GM19467 (cell line): ENCODE measurements at regions not wholly inside any gene's neighbourhood (a gene's known extent, or its start where the extent isn't known, plus 50 kb on each side); places are given as distances from the start of the nearest gene placed in this dataset.
"Not testable (repeated sequence)": the region's sequence is repeated elsewhere in the genome, so short reads cannot be mapped to it uniquely, and the experiment has no call there.

ENCODE experiments used
- ATAC-seq: cut with Tn5 transposase; IDR thresholded peaks from one replicate; pipeline ENCODE4 v1.9.1; 2021; ENCODE audit warnings: mild to moderate bottlenecking, moderate library complexity; ENCODE audit not compliant: unreplicated experiment

GRCh38 chr2:160583813-160584537 is 90.4 kb upstream of the RBMS1 start:
- ATAC-seq, result no peak

- no peak for ATAC-seq
Observed at GRCh38 chr2:160584972-160585494, 91.4 kb upstream of the RBMS1 start.

DNA sequence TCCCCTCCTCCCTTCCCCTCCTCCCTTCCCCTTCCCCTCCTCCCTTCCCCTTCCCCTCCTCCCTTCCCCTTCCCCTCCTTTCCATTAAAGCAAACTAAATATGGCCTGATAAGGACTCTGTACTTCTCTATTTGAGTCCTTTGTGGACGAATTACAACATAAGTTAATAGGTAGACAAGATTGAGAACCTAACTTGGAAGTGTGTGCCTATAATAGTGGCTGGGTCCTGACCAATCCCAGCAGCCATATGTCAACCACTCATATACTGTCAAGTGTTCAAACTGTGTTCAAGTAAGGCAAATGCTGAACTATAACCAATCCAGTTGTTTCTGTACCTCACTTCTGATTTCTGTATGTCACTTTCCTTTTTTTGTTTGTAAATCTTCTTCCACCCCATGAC is 97.1 kb upstream of the RBMS1 start:
- no peak for ATAC-seq

DNA sequence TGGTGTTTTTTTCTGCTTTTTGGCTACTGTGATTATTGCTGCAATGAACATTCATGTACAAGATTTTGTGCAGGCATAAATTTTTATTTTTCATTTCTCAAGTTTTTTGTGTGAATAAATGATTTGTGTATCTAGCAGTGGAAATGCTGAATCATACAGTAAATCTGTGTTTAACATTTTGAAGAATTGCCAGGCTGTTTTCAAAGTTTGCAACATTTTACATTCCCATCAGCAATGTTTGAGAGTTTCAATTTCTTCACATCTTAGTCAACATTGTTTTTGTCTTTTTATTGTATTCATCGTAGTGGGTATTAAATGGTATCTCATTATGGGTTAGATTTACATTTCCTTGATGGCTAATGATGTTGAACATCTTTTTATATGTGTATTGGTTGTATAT is 98.8 kb upstream of the RBMS1 start:
- no peak for ATAC-seq

DNA sequence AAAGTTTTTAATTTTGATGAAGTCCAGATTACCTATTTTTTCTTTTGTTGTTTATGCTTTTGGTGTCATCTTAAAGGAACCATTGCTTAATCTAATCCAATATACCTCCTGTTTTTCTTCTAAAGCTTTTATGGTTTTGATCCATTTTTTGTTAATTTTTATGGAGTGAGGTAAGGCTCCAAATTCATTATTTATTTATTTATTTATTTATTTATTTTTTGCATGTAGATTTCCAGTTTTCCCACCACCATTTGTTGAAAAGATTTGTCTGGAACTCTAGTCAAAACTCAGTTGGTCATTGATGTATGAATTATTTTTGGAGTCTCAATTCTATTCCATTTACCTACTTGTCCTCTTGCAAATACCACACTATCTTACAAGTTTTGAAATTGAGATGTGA is 99.4 kb upstream of the RBMS1 start:
- no peak for ATAC-seq

DNA sequence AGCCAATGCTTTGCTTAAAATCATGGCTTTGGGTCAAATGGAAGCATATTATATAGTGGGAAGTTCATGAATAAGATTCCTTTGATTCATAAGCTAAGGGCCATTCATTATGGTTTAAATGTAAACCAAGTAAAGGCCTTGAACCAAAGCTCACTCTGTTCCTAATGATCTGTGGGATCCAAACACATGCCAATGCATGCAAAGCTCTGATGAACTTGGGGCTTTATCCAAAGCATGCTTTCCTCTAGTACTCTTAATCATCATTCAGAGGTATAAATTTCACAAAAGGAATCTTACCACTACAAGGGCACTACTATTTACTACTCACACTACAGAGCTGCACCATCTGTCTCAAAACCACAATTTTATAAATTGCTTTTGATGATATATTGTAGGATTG is 102.8 kb upstream of the RBMS1 start:
- ATAC-seq, result no peak

DNA sequence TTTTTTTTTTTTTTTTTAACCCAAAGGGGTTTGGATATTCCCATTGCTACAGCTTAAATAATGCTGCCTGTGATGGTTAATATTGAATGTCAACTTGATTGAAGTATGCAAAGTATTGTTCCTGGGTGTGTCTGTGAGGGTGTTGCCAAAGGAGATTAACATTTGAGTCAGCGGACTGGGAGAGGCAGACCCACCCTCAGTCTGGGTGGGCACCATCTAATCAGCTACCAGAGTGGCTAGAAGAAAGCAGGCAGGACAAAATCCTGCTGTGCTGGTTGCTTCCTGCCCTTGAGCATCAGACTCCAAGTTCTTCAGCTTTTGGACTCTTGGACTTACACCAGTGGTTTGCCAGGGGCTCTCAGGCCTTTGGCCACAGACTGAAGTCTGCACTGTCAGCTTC is 106.8 kb upstream of the RBMS1 start:
- ATAC-seq, result not testable (repeated sequence)

GRCh38 chr2:160602073-160602472 is 108.5 kb upstream of the RBMS1 start:
- ATAC-seq, result no peak

DNA sequence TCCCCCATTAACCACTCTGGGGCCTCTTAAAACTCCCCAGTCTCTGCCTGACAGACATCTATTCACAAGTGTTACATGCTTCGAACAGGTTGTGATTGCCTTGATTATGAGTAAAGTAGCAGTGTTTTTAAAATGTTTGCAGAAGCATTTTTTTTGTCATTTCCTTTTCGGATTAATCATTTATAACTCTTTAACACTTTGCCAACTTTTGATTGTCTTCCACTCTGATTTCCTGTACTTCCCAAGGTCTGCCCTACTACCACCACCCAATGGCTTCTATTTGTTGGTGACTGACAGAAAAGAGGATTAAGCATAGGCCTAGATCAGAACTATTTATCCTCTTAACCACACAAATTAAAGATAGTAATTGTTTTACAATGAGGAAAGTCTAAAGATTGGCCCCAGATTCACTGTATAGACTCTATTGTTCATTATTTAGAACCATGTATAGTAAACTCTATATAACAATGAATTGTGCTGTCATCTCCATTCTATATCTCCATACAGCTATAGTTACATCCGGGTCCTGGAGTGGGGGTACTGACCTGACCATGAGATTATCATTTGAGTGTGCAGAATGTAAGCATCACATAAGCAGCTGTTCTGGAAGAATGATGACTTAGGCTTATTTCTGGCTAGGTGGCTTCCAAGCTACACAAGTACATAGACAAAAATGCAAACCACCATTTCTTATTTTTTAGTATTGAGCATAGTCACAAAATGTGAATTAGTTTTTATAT is 110.3 kb upstream of the RBMS1 start:
- no peak for ATAC-seq

GRCh38 chr2:160606341-160606740 is 112.7 kb upstream of the RBMS1 start:
- ATAC-seq, result no peak

DNA sequence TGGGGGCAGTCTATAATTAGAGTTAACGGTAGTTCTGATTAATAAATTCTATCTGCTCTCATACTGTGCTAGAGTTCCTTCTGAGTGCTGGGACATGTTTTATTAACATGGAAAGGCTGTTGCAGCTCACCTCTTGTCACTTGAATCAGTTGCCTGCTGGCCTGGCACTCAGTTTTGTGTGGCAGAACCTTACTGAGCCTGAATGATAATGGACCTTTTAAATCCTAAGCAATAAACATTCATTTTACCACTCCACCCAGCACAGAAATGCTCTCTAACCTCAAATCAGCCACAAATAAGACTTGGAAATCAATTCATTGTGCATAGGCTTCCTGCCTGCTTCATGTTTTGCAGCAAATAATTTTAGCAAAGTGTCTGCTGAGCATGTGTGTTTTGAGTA is 115.0 kb upstream of the RBMS1 start:
- no peak for ATAC-seq

GRCh38 chr2:160609346-160609745 is 115.7 kb upstream of the RBMS1 start:
- ATAC-seq, result no peak

- no peak for ATAC-seq
Observed at GRCh38 chr2:160610041-160610440, 116.4 kb upstream of the RBMS1 start.

- no peak for ATAC-seq
Observed at GRCh38 chr2:160612266-160612856, 118.8 kb upstream of the RBMS1 start.

DNA sequence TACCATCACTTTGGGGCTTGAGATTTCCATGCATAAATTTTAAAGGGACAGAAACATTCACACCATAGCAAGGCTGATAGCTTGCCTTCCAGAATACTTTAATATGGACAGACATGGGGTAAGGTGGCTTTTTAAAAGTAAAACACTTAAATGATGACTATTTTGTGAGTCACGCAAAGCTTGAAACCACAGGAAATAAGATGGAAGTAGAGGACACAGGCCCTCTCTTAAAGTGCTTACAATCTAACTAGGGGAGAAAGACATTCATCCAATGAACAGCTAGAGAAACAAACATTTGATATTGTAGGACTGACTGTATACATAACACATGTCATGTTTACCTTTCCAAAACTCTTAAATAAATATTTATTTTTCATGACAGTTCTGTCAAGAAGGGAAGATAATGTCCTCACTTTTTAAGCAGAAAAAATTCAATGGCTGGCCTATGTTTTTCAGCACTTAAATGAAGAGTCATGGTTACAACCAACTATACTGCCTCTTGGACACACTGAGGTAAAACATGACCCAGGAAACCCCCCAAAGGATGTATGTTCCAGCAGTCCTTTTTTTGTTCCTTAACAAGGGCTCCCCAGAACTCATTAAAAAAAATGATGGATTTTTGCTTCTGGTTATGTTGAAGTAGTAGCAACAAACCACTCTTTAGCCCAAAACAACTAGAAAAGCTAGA is 120.0 kb upstream of the RBMS1 start:
- no peak for ATAC-seq

- no peak for ATAC-seq
Observed at GRCh38 chr2:160614391-160614790, 120.8 kb upstream of the RBMS1 start.

GRCh38 chr2:160615706-160616105 is 122.1 kb upstream of the RBMS1 start:
- no peak for ATAC-seq

GRCh38 chr2:160616149-160616548 is 122.5 kb upstream of the RBMS1 start:
- ATAC-seq, result no peak

GRCh38 chr2:160621748-160622147 is 128.1 kb upstream of the RBMS1 start:
- no peak for ATAC-seq

DNA sequence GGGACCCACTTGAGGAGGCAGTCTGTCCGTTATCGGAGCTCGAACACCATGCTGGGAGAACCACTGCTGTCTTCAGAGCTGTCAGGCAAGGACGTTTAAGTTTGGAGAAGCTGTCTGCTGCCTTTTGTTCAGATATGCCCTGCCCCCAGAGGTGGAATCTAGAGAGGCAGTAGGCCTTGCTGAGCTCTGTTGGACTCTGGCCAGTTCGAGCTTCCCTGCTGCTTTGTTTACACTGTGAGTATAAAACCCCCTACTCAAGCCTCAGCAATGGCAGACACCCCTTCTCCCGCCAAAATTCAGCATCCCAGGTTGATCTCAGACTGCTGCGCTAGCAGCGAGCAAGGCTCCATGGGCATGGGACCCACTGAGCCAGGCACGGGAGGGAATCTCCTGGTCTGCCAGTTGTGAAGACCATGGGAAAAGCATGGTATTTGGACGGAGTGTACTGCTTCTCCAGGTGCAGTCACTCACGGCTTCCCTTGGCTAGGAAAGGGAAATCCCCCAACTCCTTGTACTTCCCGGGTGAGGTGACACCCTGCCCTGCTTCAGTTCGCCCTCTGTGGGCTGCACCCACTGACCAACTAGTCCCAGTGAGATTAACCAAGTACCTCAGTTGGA is 134.5 kb upstream of the RBMS1 start:
- ATAC-seq, result not testable (repeated sequence)

- no peak for ATAC-seq
Observed at GRCh38 chr2:160628811-160629210, 135.2 kb upstream of the RBMS1 start.
